ENCODE measurements at regions not wholly inside any gene's neighbourhood (a gene's known extent, or its start where the extent isn't known, plus 50 kb on each side); places are given as distances from the start of the nearest gene placed in this dataset.
"Not testable (repeated sequence)": the region's sequence is repeated elsewhere in the genome, so short reads cannot be mapped to it uniquely, and the experiment has no call there.

DNA sequence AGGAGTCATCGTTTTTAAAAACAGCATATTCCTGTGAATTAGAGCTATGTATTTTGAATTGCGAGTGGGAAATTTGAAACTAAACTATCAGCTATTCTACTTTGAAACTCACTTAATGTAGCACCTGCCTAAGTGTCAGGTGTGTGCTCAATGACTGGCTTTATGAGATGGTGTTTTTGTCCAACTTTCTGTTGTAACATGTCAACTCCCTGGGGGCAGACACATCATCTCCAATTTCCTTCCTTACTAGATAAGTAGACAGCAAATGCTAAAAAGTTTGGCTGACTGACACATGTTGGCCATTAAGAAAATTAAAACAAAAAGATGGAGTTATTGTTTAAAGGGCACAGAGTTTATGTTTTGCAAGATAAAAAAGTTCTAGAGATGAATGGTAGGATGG is 226.9 kb downstream of the TFAP2B start:
- no peaks in the 10 kb centered on the region for H3K27me3 ChIP-seq (replicated peaks; ENCODE audit: insufficient read depth, low read depth, low read length, poor library complexity)
- no peak for DNase-seq (ENCODE audit: low spot score)
- ChIA-PET CTCF (no interaction called here), POLR2A (ENCODE audit: low non-redundant PET) (no interaction called here)
- TF ChIP-seq EZH2 (IDR thresholded peaks at IDR 0.05; ENCODE audit: borderline replicate concordance, low read depth, low read length, poor library complexity, severe bottlenecking) (no peak), CTCF (conservative IDR thresholded peaks at IDR 0.05; ENCODE audit: low read depth, low read length) (no peak)
- no peak overlapping the region for H3K4me3 ChIP-seq (ENCODE audit: low read depth, low read length, poor library complexity, severe bottlenecking)
- H3K36me3 ChIP-seq (ENCODE audit: insufficient read depth, low read length, poor library complexity, severe bottlenecking): no peaks in the 10 kb centered on the region
- H3K4me1 ChIP-seq (ENCODE audit: insufficient read depth, low read length, poor library complexity, severe bottlenecking): no peaks in the 10 kb centered on the region
- no peaks in the 10 kb centered on the region for H3K9me3 ChIP-seq (ENCODE audit: low read depth, low read length, poor library complexity, severe bottlenecking)
- BruUV-seq (replicated peaks): no TSS peak
- H3K27ac ChIP-seq (ENCODE audit: low read depth, low read length, poor library complexity, severe bottlenecking): no peak overlapping the region
- intact Hi-C loops (cut with micrococcal nuclease; ENCODE audit: unreplicated experiment): no loop called here

DNA sequence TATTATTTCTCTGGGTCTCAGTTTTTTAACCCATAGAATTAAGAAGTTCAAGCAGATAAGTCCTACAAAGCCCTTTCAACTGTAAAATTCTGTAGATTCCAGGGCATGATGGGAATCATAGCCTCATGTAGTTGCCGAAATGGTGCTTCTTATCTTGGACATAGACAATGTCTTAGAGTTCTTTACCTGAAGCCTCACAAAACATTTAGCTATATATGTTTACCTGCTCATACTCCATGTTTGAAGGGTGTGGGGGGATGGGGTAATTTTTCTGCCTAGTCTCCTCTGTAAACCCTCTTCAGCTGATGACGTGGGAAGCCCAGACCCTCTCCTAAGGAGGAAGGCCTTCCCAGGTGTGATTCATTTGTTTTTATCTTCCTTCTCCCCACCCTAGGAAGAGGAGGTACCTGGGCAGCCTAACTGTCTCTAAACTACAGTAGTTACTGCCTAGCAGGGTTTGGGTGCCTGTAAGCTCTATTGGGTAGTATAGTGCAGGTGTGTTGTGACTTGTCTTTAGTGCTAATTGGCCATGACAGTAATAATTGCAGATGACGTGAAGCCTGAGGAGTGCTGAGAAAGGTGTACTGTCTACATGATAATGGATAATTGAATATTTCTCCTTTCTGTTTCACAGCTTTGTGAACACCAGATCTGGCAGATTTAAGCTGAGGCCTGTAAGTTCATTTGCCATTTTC is 230.8 kb downstream of the TFAP2B start:
- H3K4me1 ChIP-seq (ENCODE audit: insufficient read depth, low read length, poor library complexity, severe bottlenecking): no peaks in the 10 kb centered on the region
- no peak overlapping the region for H3K27ac ChIP-seq (ENCODE audit: low read depth, low read length, poor library complexity, severe bottlenecking)
- no peaks in the 10 kb centered on the region for H3K9me3 ChIP-seq (ENCODE audit: low read depth, low read length, poor library complexity, severe bottlenecking)
- no peak overlapping the region for H3K4me3 ChIP-seq (ENCODE audit: low read depth, low read length, poor library complexity, severe bottlenecking)
- ChIA-PET POLR2A (ENCODE audit: low non-redundant PET) (no interaction called here), CTCF (no interaction called here)
- H3K27me3 ChIP-seq (replicated peaks; ENCODE audit: insufficient read depth, low read depth, low read length, poor library complexity): no peaks in the 10 kb centered on the region
- intact Hi-C loops (cut with micrococcal nuclease; ENCODE audit: unreplicated experiment): no loop called here
- DNase-seq (ENCODE audit: low spot score): no peak
- no TSS peak for BruUV-seq (replicated peaks)
- no peak for TF ChIP-seq EZH2 (IDR thresholded peaks at IDR 0.05; ENCODE audit: borderline replicate concordance, low read depth, low read length, poor library complexity, severe bottlenecking)
- TF ChIP-seq CTCF (conservative IDR thresholded peaks at IDR 0.05; ENCODE audit: low read depth, low read length): no peak
- H3K36me3 ChIP-seq (ENCODE audit: insufficient read depth, low read length, poor library complexity, severe bottlenecking): no peaks in the 10 kb centered on the region

- ChIA-PET CTCF (no interaction called here), POLR2A (ENCODE audit: low non-redundant PET) (no interaction called here)
- H3K4me3 ChIP-seq (ENCODE audit: low read depth, low read length, poor library complexity, severe bottlenecking): no peak overlapping the region
- no peaks in the 10 kb centered on the region for H3K9me3 ChIP-seq (ENCODE audit: low read depth, low read length, poor library complexity, severe bottlenecking)
- intact Hi-C loops (cut with micrococcal nuclease; ENCODE audit: unreplicated experiment): no loop called here
- BruUV-seq (replicated peaks): no TSS peak
- H3K27ac ChIP-seq (ENCODE audit: low read depth, low read length, poor library complexity, severe bottlenecking): no peak overlapping the region
- H3K36me3 ChIP-seq (ENCODE audit: insufficient read depth, low read length, poor library complexity, severe bottlenecking): no peaks in the 10 kb centered on the region
- DNase-seq (ENCODE audit: low spot score): no peak
- TF ChIP-seq CTCF (conservative IDR thresholded peaks at IDR 0.05; ENCODE audit: low read depth, low read length) (no peak), EZH2 (IDR thresholded peaks at IDR 0.05; ENCODE audit: borderline replicate concordance, low read depth, low read length, poor library complexity, severe bottlenecking) (no peak)
- H3K27me3 ChIP-seq (replicated peaks; ENCODE audit: insufficient read depth, low read depth, low read length, poor library complexity): no peaks in the 10 kb centered on the region
- H3K4me1 ChIP-seq (ENCODE audit: insufficient read depth, low read length, poor library complexity, severe bottlenecking): no peaks in the 10 kb centered on the region
Observed at GRCh38 chr6:51049983-51050877, 231.6 kb downstream of the TFAP2B start.

DNA sequence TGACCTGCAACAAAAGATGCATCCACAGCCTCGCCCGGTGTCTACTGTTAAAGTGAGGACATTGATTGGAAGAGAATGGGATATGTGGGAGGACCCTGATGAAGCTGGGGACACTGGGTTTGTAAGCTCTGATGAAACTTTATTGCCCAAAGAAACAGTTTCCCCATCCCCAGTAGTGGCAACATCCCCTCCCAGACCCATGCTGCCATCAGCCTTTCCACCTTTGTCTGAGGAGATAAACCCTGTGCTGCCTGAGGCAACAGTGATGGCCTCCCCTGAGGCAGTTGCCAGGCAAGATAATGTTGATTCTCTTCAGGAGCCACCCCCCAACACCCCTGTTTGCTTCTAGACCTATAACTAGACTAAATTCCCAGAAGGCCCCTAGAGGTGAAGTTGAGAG is 234.0 kb downstream of the TFAP2B start:
- H3K36me3 ChIP-seq (ENCODE audit: insufficient read depth, low read length, poor library complexity, severe bottlenecking); DNase-seq (ENCODE audit: low spot score); H3K27me3 ChIP-seq (replicated peaks; ENCODE audit: insufficient read depth, low read depth, low read length, poor library complexity); H3K9me3 ChIP-seq (ENCODE audit: low read depth, low read length, poor library complexity, severe bottlenecking); POLR2A ChIA-PET (ENCODE audit: low non-redundant PET); H3K4me3 ChIP-seq (ENCODE audit: low read depth, low read length, poor library complexity, severe bottlenecking); H3K27ac ChIP-seq (ENCODE audit: low read depth, low read length, poor library complexity, severe bottlenecking); intact Hi-C loops (cut with micrococcal nuclease; ENCODE audit: unreplicated experiment); H3K4me1 ChIP-seq (ENCODE audit: insufficient read depth, low read length, poor library complexity, severe bottlenecking); BruUV-seq (replicated peaks); CTCF ChIA-PET: not testable (repeated sequence)

- not testable (repeated sequence) for BruUV-seq (replicated peaks)
Observed at GRCh38 chr6:51055316-51055715, 236.6 kb downstream of the TFAP2B start.

More at GRCh38 chr6:51055316-51055715, 236.6 kb downstream of the TFAP2B start:
- H3K36me3 ChIP-seq (ENCODE audit: insufficient read depth, low read length, poor library complexity, severe bottlenecking); H3K4me1 ChIP-seq (ENCODE audit: insufficient read depth, low read length, poor library complexity, severe bottlenecking); CTCF ChIA-PET; intact Hi-C loops (cut with micrococcal nuclease; ENCODE audit: unreplicated experiment); H3K27me3 ChIP-seq (replicated peaks; ENCODE audit: insufficient read depth, low read depth, low read length, poor library complexity); H3K27ac ChIP-seq (ENCODE audit: low read depth, low read length, poor library complexity, severe bottlenecking); POLR2A ChIA-PET (ENCODE audit: low non-redundant PET); DNase-seq (ENCODE audit: low spot score); H3K4me3 ChIP-seq (ENCODE audit: low read depth, low read length, poor library complexity, severe bottlenecking); H3K9me3 ChIP-seq (ENCODE audit: low read depth, low read length, poor library complexity, severe bottlenecking): not testable (repeated sequence)

Data from A673 (cell line).